ELF-1 (cell line): ENCODE measurements at regions not wholly inside any gene's neighbourhood (a gene's known extent, or its start where the extent isn't known, plus 50 kb on each side); places are given as distances from the start of the nearest gene placed in this dataset.

Source experiments
- DNase-seq: peaks from one replicate; pipeline ENCODE4 v3.0.0-alpha.2; 2016; ENCODE audit warnings: low read depth, low spot score

DNA sequence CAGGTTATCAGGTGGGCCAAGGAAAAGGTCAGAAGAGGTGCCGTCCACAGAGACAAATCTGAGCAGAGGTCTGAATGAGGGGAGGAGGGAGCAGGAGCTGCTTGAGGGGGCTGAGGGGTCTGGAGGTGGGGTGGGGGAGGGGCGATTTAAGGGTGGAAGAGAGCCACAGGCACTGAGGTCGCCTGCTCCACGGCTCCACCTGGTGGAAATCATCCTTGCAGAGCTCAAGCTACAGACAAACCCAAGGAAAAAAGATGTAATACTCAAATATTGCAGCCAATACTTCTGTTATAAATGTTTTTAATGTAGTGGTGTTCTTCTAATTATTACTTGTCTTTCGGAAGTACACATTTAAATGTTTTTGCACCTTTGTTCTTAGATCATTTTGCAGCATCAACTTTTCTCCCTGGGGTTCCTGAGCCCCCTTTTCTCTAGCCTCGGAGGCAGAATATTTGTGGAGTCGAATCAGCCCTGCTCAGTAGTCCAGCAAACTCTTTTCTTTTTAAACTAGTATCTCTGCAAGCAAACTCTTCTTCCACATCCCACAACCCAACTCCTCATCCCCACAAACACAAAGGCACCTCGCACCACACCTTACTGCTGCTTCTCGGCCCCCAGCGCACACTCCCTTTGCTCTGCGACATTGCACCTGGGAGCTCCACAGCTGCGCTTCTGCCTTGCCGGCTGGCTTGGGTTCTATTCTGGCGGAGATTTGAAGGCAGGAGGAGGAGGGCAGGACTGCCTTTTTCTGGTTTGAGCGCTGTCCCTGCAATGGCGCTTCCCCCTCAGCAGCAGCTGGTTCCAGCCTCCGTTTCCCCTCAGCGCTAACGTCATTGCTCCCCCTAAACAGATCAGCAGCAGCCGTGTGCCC, 51.0 kb upstream of the TFAP2A start:
- DNase-seq: peak; percentile 65
